Mucosa of rectum (tissue), 2 donors: ENCODE measurements at regions not wholly inside any gene's neighbourhood (a gene's known extent, or its start where the extent isn't known, plus 50 kb on each side); places are given as distances from the start of the nearest gene placed in this dataset.

Experiments
- H3K27ac ChIP-seq, 2 donors: one replicate each; pipeline ENCODE4 v1.7.0; 2013; ENCODE audit warnings: inconsistent platforms in 2 of 2, low read depth in 2 of 2, low read length in 2 of 2
- H3K27me3 ChIP-seq, 2 donors: one replicate each; pipeline ENCODE4 v1.7.0; 2013; ENCODE audit warnings: low read length in 2 of 2; ENCODE audit not compliant: control insufficient read depth in 2 of 2, insufficient read depth in 2 of 2
- H3K36me3 ChIP-seq, 2 donors: one replicate each; pipeline ENCODE4 v1.7.0; 2013; ENCODE audit warnings: low read length in 2 of 2; ENCODE audit not compliant: control insufficient read depth in 2 of 2, insufficient read depth in 2 of 2
- H3K4me1 ChIP-seq, 2 donors: one replicate each; pipeline ENCODE4 v1.7.0; 2013; ENCODE audit warnings: low read length in 2 of 2, mild to moderate bottlenecking in 1 of 2; ENCODE audit not compliant: control insufficient read depth in 2 of 2, insufficient read depth in 2 of 2
- H3K4me3 ChIP-seq, 2 donors: one replicate each; pipeline ENCODE4 v1.7.0; 2013; ENCODE audit warnings: low read length in 2 of 2
- H3K9ac ChIP-seq, 2 donors: one replicate each; pipeline ENCODE4 v1.7.0; 2013; ENCODE audit warnings: low read length in 2 of 2, low read depth in 1 of 2, mild to moderate bottlenecking in 1 of 2
- H3K9me3 ChIP-seq, 2 donors: one replicate each; pipeline ENCODE4 v1.7.0; 2013; ENCODE audit warnings: low read length in 2 of 2; ENCODE audit not compliant: control insufficient read depth in 2 of 2
- donor health status: healthy.
- donor health status: Normal muscosa, but diverticular disease.

- no peak overlapping the region for H3K9ac ChIP-seq
- H3K9me3 ChIP-seq: peaks cover 0 to 3% of the 10 kb centered on the region in 2 donors
- no peak overlapping the region for H3K27ac ChIP-seq
- no peaks in the 10 kb centered on the region for H3K36me3 ChIP-seq
- H3K4me3 ChIP-seq: no peak overlapping the region
- H3K27me3 ChIP-seq: no peaks in the 10 kb centered on the region
- H3K4me1 ChIP-seq: peaks cover 0 to 12% of the 10 kb centered on the region in 2 donors
Observed at GRCh38 chr5:98497418-98497817, 276.0 kb upstream of the RGMB start.

- Histone ChIP-seq H3K9me3 (peaks cover 0 to 3% of the 10 kb centered on the region in 2 donors), H3K4me3 (no peak overlapping the region), H3K4me1 (peaks cover 0 to 12% of the 10 kb centered on the region in 2 donors), H3K36me3 (no peaks in the 10 kb centered on the region), H3K27ac (no peak overlapping the region), H3K9ac (no peak overlapping the region), H3K27me3 (no peaks in the 10 kb centered on the region)
Observed at GRCh38 chr5:98498028-98498427, 275.4 kb upstream of the RGMB start.

- H3K27me3 ChIP-seq: no peaks in the 10 kb centered on the region
- H3K9ac ChIP-seq: no peak overlapping the region
- no peak overlapping the region for H3K4me3 ChIP-seq
- H3K4me1 ChIP-seq: peaks cover 0 to 15% of the 10 kb centered on the region in 2 donors
- H3K9me3 ChIP-seq: no peaks in the 10 kb centered on the region
- no peak overlapping the region for H3K27ac ChIP-seq
- H3K36me3 ChIP-seq: no peaks in the 10 kb centered on the region
Observed at GRCh38 chr5:98499892-98500291, 273.6 kb upstream of the RGMB start.

GRCh38 chr5:98500811-98501210 is 272.7 kb upstream of the RGMB start:
- H3K9ac ChIP-seq: no peak overlapping the region
- H3K4me1 ChIP-seq: peaks cover 0 to 15% of the 10 kb centered on the region in 2 donors
- no peaks in the 10 kb centered on the region for H3K27me3 ChIP-seq
- no peak overlapping the region for H3K4me3 ChIP-seq
- no peaks in the 10 kb centered on the region for H3K36me3 ChIP-seq
- H3K27ac ChIP-seq: peak overlapping the region; percentile 39 to 50
- H3K9me3 ChIP-seq: no peaks in the 10 kb centered on the region

- Histone ChIP-seq H3K9ac (peak overlapping the region in 1 of 2 donors; percentile 48), H3K36me3 (no peaks in the 10 kb centered on the region), H3K27ac (peak overlapping the region; percentile 12 to 52), H3K4me1 (peaks cover 0 to 6% of the 10 kb centered on the region in 2 donors), H3K4me3 (no peak overlapping the region), H3K27me3 (no peaks in the 10 kb centered on the region), H3K9me3 (no peaks in the 10 kb centered on the region)
Observed at GRCh38 chr5:98503616-98504015, 269.8 kb upstream of the RGMB start.

GRCh38 chr5:98504505-98504904 is 269.0 kb upstream of the RGMB start:
- Histone ChIP-seq H3K27me3 (no peaks in the 10 kb centered on the region), H3K4me1 (peaks cover 0 to 6% of the 10 kb centered on the region in 2 donors), H3K36me3 (no peaks in the 10 kb centered on the region), H3K9ac (no peak overlapping the region), H3K4me3 (no peak overlapping the region), H3K9me3 (no peaks in the 10 kb centered on the region), H3K27ac (no peak overlapping the region)

- H3K27me3 ChIP-seq: no peaks in the 10 kb centered on the region
- peak overlapping the region; percentile 51 to 61 for H3K27ac ChIP-seq
- no peaks in the 10 kb centered on the region for H3K9me3 ChIP-seq
- H3K36me3 ChIP-seq: no peaks in the 10 kb centered on the region
- no peak overlapping the region for H3K9ac ChIP-seq
- H3K4me3 ChIP-seq: no peak overlapping the region
- peaks cover 3 to 9% of the 10 kb centered on the region in 2 donors for H3K4me1 ChIP-seq
Observed at GRCh38 chr5:98510143-98510985, 263.1 kb upstream of the RGMB start.

- Histone ChIP-seq H3K4me3 (no peak overlapping the region), H3K4me1 (peaks cover 11 to 20% of the 10 kb centered on the region in 2 donors), H3K9me3 (no peaks in the 10 kb centered on the region), H3K27ac (no peak overlapping the region), H3K9ac (no peak overlapping the region), H3K27me3 (no peaks in the 10 kb centered on the region), H3K36me3 (no peaks in the 10 kb centered on the region)
Observed at GRCh38 chr5:98513380-98513779, 260.1 kb upstream of the RGMB start.

GRCh38 chr5:98514215-98514614 is 259.2 kb upstream of the RGMB start:
- H3K27me3 ChIP-seq: no peaks in the 10 kb centered on the region
- peaks cover 11 to 21% of the 10 kb centered on the region in 2 donors for H3K4me1 ChIP-seq
- H3K4me3 ChIP-seq: no peak overlapping the region
- no peak overlapping the region for H3K9ac ChIP-seq
- H3K27ac ChIP-seq: no peak overlapping the region
- no peaks in the 10 kb centered on the region for H3K9me3 ChIP-seq
- no peaks in the 10 kb centered on the region for H3K36me3 ChIP-seq

GRCh38 chr5:98516701-98517100 is 256.8 kb upstream of the RGMB start:
- Histone ChIP-seq H3K9ac (no peak overlapping the region), H3K4me3 (no peak overlapping the region), H3K4me1 (peaks cover 11 to 12% of the 10 kb centered on the region in 2 donors), H3K27me3 (no peaks in the 10 kb centered on the region), H3K36me3 (no peaks in the 10 kb centered on the region), H3K27ac (no peak overlapping the region), H3K9me3 (no peaks in the 10 kb centered on the region)
